PFSK-1 (cell line): ENCODE measurements at regions not wholly inside any gene's neighbourhood (a gene's known extent, or its start where the extent isn't known, plus 50 kb on each side); places are given as distances from the start of the nearest gene placed in this dataset.

Experiments used
- POLR2AphosphoS5 ChIP-seq: IDR thresholded peaks from 2 replicates; pipeline ENCODE4 v1.6.1; 2012; ENCODE audit warnings: low read depth, mild to moderate bottlenecking, control low read depth, low read length, moderate library complexity
- SIN3A ChIP-seq: IDR thresholded peaks from 2 replicates; pipeline ENCODE4 v1.6.1; 2012; ENCODE audit warnings: mild to moderate bottlenecking, low read length, moderate library complexity, borderline replicate concordance; ENCODE audit not compliant: insufficient read depth
- TAF1 ChIP-seq: IDR thresholded peaks from 2 replicates; pipeline ENCODE4 v1.6.1; 2012; ENCODE audit warnings: low read length, control low read depth, borderline replicate concordance; ENCODE audit not compliant: insufficient read depth
- TF ChIP-seq, protein P1 (sequence below), 2 experiments: IDR thresholded peaks; 2 replicates each; pipeline versions ENCODE4 v1.6.1 to v1.8.0; 2011 to 2012; ENCODE audit warnings: low read depth in 2 of 2, low read length in 2 of 2, control low read depth in 1 of 2, inconsistent platforms in 1 of 2, mild to moderate bottlenecking in 1 of 2, moderate library complexity in 1 of 2; ENCODE audit not compliant: insufficient read depth in 1 of 2

DNA sequence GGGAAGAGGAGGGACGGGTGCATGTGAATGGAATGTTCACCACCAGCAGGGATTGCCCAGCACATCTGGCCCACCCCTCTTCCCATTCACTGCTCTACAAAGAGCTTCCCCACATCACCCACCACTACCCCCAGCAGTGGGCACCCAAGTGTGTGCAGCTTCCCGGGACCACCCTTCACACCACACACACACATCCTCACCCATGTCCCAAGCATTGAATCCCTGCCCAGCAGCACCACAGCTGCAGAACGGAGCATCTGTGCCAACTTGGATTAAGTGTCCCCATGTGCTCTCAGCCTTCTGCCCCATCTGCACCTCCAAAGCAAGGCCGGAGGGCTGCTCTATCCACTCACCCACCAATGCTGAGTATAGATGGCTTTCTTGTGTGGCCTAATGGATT, 141.4 kb downstream of the PSMG1 start:
- TF ChIP-seq, protein P1, sequence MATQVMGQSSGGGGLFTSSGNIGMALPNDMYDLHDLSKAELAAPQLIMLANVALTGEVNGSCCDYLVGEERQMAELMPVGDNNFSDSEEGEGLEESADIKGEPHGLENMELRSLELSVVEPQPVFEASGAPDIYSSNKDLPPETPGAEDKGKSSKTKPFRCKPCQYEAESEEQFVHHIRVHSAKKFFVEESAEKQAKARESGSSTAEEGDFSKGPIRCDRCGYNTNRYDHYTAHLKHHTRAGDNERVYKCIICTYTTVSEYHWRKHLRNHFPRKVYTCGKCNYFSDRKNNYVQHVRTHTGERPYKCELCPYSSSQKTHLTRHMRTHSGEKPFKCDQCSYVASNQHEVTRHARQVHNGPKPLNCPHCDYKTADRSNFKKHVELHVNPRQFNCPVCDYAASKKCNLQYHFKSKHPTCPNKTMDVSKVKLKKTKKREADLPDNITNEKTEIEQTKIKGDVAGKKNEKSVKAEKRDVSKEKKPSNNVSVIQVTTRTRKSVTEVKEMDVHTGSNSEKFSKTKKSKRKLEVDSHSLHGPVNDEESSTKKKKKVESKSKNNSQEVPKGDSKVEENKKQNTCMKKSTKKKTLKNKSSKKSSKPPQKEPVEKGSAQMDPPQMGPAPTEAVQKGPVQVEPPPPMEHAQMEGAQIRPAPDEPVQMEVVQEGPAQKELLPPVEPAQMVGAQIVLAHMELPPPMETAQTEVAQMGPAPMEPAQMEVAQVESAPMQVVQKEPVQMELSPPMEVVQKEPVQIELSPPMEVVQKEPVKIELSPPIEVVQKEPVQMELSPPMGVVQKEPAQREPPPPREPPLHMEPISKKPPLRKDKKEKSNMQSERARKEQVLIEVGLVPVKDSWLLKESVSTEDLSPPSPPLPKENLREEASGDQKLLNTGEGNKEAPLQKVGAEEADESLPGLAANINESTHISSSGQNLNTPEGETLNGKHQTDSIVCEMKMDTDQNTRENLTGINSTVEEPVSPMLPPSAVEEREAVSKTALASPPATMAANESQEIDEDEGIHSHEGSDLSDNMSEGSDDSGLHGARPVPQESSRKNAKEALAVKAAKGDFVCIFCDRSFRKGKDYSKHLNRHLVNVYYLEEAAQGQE (IDR thresholded peaks at IDR 0.05; ENCODE audit: insufficient read depth in 1 of 2, low read depth in 2 of 2, low read length in 2 of 2), result no peak
- TF ChIP-seq TAF1, result no peak
- no peak for TF ChIP-seq SIN3A
- TF ChIP-seq POLR2AphosphoS5, result no peak
